Inflammatory macrophage treated with lipopolysaccharide for 1 hour (primary cell): ENCODE measurements at regions not wholly inside any gene's neighbourhood (a gene's known extent, or its start where the extent isn't known, plus 50 kb on each side); places are given as distances from the start of the nearest gene placed in this dataset.

Source experiments
- DNase-seq, 2 donors: peaks; one replicate each; pipeline ENCODE4 v3.0.0-alpha.2; 2020 to 2022

- no peak for DNase-seq
These were observed 548.5 kb upstream of the IGFBP7 start for GRCh38 chr4:57658673-57659072.

DNA sequence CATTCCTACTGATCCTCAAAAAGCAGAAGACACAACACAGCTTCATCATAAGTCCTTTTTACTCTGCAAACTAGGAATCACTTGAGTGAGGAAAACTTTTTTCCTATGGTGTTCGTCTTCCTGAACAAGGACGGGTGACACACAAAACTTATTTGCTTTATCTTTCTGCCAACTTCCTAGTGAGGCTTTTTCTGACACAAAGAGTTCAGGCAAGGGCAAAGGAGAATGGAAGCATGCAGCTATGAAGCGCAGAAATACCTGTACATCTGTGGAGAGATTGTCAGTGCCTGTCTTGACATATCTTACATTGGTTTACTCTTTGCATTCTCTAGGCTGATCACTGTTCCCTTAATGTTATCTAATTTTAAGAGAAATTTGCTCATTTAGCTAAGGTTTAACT, 548.0 kb upstream of the IGFBP7 start:
- DNase-seq, result no peak

DNA sequence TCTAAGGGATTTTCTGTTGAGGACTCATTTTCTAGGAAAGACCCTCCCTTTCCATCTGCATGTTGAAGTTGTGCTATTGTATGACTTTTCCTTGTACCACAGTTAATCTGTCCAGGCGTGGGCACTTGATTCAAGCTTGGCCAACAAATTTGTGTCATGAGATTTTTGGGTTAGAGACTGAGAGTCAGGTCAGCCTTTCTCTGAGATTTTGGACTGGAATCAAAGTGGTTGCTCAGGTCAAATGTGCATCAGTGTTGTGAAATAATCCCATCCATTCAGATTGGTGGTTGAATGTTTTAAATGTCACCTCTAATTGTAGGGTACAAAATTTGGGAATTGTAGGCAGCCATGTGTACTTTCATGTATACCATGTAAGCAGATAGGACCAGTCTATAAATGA, 545.2 kb upstream of the IGFBP7 start:
- DNase-seq, result no peak

GRCh38 chr4:57652779-57653178, 542.6 kb upstream of the IGFBP7 start:
- no peak for DNase-seq

- no peak for DNase-seq
These were observed 530.4 kb upstream of the IGFBP7 start for GRCh38 chr4:57640391-57641100.

DNA sequence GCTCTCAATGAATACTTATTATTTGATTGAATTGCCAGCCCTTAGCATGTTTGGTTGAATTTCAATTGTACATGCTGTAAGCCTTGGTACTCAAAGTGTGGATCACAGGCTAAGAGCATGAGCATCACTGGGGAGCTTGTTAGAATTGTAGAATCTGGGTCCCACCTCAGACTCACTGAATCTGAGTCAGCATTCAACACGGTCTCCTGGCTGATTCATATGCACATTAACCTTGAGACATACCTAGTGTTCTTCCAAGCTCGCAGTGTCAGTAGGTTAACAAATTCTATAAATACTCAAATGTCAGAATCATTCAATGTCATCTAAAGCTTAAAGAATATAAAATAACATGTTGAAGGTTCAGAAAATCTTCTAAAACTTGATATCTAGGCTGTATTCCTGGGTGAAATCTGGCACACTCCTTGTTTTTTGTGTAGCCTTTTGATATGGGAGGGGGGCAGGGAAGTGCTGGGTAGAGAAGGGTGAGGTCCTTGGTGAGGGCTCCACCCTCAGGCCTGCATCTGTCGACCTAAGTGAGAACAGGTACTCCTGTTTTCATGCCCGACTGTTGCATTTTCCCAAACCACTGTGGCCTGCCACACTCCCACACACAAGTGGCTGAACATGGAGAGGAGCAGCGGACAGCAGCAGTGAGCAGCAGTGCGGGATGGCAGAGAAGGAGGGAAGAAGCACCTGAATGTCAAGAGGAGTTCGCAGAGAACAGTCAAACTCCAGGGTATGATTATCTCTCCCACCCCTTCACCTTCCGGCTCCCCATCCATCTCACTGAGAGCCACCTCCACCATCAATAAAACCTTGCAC, 529.6 kb upstream of the IGFBP7 start:
- DNase-seq, result no peak

- no peak for DNase-seq
These were observed 525.7 kb upstream of the IGFBP7 start for GRCh38 chr4:57635910-57636309.

DNA sequence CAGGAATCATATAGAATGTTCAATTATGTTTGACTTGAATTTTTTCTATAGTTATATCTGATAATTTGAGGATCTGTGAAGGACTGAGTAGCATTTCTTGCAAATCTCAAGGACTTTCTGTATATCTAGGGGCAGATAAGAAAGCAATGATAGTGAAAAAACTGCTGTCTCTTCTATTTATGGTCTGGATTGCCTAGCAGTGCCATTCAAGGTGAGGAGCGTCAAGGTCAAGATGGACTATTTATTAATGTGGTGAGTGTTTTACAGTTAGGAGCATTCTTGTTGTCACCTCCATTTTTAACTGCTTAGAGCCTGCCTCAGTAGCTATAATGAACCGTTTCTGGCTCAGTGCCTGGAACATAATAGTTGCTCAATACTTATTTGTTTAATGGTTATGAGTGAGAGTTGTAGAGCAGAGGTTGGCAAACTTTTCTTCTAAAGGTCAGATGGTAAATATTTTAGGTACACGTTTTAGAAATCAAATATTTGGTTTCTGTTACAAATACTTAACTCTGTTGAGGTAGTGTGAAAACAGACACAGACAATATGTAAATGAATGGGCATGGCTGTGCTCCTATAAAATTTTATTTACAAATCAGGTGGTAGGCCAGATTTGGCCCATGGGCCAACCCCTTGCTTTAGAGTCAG, 523.2 kb upstream of the IGFBP7 start:
- DNase-seq, result no peak

- DNase-seq, result no peak
These were observed 522.4 kb upstream of the IGFBP7 start for GRCh38 chr4:57632564-57632963.

GRCh38 chr4:57631147-57631546, 521.0 kb upstream of the IGFBP7 start:
- no peak for DNase-seq

GRCh38 chr4:57628004-57628403, 517.8 kb upstream of the IGFBP7 start:
- DNase-seq, result no peak

DNA sequence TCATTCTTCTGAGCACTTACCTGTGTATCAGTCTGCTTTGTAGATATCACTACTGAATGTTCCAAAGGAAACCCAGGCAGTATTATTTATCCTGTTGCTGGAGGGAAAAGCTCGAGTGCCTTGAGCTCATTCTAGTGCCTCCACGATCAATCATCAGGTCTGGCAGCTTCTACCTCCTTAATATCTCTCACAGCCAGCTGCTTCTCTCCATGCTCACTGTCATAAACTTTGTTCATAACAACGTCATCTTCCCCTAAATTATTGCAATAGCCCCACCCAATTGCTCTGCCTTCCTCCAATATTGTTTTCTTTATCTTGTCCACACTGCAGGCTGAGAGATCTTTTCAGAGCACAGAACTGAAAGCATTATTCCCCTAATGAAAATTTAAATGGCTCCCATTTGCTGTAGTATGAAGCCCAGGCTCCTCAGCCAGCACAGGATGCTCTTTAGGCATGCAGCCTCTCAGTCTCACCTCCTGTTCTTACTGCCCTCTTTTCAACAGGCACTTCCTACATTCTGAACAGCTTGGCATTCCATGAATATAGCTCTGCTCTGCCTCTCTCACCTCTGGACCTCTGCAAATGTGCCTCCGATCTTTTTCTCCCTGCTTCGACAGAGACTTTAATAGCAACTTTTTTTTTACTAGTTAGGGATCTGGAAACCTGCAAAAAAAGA, 504.2 kb upstream of the IGFBP7 start:
- no peak for DNase-seq

DNA sequence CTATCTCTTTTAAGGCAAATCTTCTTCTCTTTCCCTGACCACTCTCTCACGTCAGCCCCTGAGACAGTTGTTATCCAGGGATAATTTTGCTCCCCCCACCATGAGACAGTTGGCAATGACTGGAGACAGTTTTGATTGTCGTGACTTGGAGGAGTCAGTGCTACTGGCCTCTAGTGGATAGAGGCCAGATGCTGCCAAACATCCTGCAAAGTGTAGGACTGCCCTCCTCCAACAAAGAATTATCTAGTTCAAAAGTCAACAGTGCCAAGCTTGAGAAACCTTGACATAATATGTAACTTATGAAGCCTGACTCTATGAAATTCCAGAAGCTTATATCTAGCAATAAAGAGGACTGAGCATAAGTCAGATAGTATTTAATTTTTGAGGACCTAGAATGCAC, 502.1 kb upstream of the IGFBP7 start:
- no peak for DNase-seq

- DNase-seq, result no peak
These were observed 497.5 kb upstream of the IGFBP7 start for GRCh38 chr4:57607566-57608180.

DNA sequence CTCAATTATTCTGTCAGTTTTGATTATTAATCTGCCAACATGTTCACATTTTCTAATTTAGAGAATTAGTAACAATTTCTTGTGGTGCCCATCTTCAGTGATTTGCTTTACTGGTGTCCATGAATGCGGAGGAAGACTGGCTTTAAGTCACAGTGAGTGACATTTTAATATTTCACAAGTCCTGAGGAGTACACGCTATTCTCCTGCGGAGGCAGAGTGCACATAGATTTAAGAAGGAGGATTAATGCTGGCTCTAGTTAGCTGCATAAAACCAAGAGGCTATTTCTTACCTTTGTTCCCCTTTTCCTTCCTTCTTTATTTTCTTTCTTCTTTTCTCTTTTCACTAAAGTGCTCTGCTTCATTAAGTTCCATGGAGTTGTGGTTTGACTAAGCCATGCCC, 495.2 kb upstream of the IGFBP7 start:
- DNase-seq, result no peak

DNA sequence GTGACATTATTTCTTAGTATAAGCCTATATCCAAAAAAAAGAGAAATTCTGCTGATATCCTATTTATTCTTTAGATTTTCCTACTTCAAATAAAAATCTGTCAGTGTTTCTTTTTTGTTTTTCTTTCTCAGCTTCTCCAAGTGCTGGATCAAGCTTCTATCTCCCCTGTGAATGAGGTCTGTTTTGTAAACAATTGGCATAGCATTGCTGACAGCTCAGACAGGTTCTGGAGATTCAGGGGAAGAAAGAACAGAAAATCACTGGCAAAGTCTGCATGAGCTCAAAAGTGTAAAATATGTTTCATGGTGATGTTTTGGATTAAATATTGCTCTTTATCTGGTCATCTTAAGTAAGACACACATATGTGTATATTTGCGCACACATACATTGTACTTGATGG, 492.0 kb upstream of the IGFBP7 start:
- DNase-seq, result no peak

GRCh38 chr4:57591073-57591472, 480.9 kb upstream of the IGFBP7 start:
- DNase-seq, result no peak

- DNase-seq, result no peak
These were observed 478.4 kb upstream of the IGFBP7 start for GRCh38 chr4:57588557-57588956.

DNA sequence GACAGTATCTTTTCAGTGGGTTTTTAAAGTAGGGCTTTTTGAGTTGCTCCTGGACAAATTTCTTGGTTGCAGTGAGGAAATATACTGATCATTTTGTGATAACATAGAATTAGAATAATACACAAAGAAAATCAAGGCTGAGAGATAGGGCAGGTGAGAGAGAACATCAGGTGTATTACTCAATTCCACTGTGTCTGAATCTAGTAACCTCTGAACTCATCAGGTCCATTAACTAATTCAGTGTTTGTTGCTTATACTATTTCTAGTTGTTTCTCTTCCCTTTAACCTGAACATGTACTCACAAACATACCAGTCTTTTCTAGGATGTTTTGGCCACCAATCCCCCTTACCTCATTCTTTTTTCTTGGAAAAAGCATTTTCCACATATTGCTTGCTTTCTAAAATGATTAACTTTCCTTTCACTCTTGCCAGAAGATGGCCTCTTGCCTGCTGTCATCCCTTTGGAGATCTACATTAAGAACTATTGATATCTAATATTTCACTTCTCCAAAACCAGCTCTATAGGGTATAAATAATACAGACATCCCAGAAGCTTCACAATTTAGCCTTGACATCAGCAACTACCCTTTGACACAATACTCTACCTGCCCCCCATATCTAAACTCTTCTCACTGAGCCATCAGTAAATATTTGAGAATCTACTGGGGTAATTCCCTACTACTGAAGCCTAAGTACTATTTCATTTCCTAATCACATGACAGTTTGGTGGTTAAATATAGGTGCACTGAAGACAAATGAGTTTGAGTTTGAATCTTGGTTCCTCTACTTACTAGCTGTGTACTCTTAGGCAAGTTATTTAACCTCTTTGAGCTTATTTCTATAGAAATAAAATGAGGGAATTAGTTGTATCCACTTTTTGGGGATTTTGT, 470.8 kb upstream of the IGFBP7 start:
- no peak for DNase-seq

- no peak for DNase-seq
These were observed 465.2 kb upstream of the IGFBP7 start for GRCh38 chr4:57575426-57575825.

DNA sequence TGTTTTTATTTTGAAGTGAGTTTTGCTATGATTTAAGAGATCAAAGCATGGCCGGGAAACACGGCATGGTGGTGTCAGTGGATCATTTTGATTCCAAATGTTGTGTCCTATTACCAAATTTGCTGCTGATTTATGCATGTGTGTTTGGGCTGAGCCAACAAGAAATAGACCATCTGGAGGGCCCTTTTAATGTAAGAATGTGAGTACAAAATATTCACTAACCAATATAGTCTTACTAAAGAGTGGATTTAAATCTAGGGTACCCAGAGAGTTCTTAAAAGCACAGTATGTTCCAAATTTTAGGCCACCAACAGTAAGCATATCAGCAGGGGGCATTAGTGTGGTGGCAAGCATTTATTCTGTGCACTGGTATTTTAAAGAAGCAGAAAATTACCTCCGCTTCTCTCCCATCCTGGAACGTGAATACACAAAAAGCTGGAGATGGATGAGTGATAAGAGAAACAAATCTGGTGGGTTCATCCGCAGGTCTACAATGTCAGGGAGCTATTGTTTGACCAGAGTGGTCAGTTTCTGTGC, 444.4 kb upstream of the IGFBP7 start:
- no peak for DNase-seq

DNA sequence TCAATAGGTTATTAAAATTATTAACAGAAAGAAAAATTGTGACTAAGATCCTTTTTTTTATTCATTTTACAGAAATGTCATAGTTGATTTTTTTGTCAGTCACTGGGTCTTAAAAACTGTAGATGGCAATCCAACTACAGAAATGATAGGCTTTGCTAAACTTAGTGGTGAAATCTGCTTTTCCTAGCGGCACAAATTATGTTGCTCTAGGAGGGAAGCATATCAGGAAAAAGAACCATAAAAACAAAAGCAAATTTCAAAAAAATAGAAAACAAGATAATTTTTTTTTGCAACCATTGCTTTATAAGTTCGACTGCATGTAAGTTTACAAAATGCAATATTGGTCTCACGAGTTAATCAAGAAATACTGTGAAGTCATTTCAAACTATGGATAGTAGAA, 443.5 kb upstream of the IGFBP7 start:
- DNase-seq, result no peak
